HCT116 (cell line): ENCODE measurements at regions not wholly inside any gene's neighbourhood (a gene's known extent, or its start where the extent isn't known, plus 50 kb on each side); places are given as distances from the start of the nearest gene placed in this dataset.

Source experiments
- CTCF ChIP-seq, 3 experiments: fragments of 200-600 bp in 1 of 3; sonication (generic) in 1 of 3; IDR thresholded peaks in 2 of 3; conservative IDR thresholded peaks in 1 of 3; 2 replicates each; pipeline ENCODE4 v1.5.1; 2012 to 2017; ENCODE audit warnings: low read depth in 2 of 3, low read length in 2 of 3, antibody characterized with exemption in 1 of 3, borderline replicate concordance in 1 of 3, control low read depth in 1 of 3, mild to moderate bottlenecking in 1 of 3, mixed read lengths in 1 of 3, mixed run types in 1 of 3, moderate library complexity in 1 of 3; ENCODE audit not compliant: insufficient read depth in 1 of 3
- EZH2 ChIP-seq: fragments of 200-600 bp; sonication (generic); IDR thresholded peaks from 2 replicates; pipeline ENCODE4 v1.6.1; 2017; ENCODE audit warnings: antibody characterized with exemption, mixed run types
- EZH2phosphoT487 ChIP-seq: fragments of 200-600 bp; IDR thresholded peaks from 2 replicates; pipeline ENCODE4 v1.6.1; 2018; ENCODE audit warnings: antibody characterized with exemption, borderline replicate concordance
- POLR2A ChIP-seq: IDR thresholded peaks from 2 replicates; pipeline ENCODE4 v1.7.0; 2011; ENCODE audit warnings: borderline replicate concordance; ENCODE audit not compliant: insufficient read depth, insufficient read length; ENCODE audit errors: extremely low read depth
- REST ChIP-seq: IDR thresholded peaks from 2 replicates; pipeline ENCODE4 v1.6.1; 2012; ENCODE audit warnings: low read depth
- SP1 ChIP-seq: IDR thresholded peaks from 2 replicates; pipeline ENCODE4 v1.6.1; 2012; ENCODE audit warnings: low read depth

GRCh38 chr6:121686611-121687023, 251.2 kb downstream of the GJA1 start:
- no peak for TF ChIP-seq POLR2A
- no peak for TF ChIP-seq CTCF (IDR thresholded peaks at IDR 0.05 in 2 of 3, conservative IDR thresholded peaks at IDR 0.05 in 1 of 3; ENCODE audit: borderline replicate concordance in 1 of 3, insufficient read depth in 1 of 3, low read depth in 2 of 3, low read length in 2 of 3)
- TF ChIP-seq EZH2 = no peak
- TF ChIP-seq EZH2phosphoT487 = no peak
- no peak for TF ChIP-seq REST
- TF ChIP-seq SP1 = no peak
